HepG2 (cell line): ENCODE measurements at regions not wholly inside any gene's neighbourhood (a gene's known extent, or its start where the extent isn't known, plus 50 kb on each side); places are given as distances from the start of the nearest gene placed in this dataset.

Experiments
- AFF4 ChIP-seq: sonication (generic); formaldehyde crosslinking; IDR thresholded peaks from 2 replicates; pipeline ENCODE4 v1.4.0; 2020; ENCODE audit warnings: missing genetic modification reagents
- ATF1 ChIP-seq: IDR thresholded peaks from 2 replicates; pipeline ENCODE4 v1.6.1; 2016; ENCODE audit warnings: mild to moderate bottlenecking, control low read depth
- DR1 ChIP-seq: sonication (generic); formaldehyde crosslinking; IDR thresholded peaks from 2 replicates; pipeline ENCODE4 v1.8.0; 2021; ENCODE audit warnings: mild to moderate bottlenecking, missing genetic modification reagents, inconsistent platforms
- IKZF4 ChIP-seq: sonication (generic); formaldehyde crosslinking; IDR thresholded peaks from 2 replicates; pipeline ENCODE4 v1.5.1; 2020; ENCODE audit warnings: borderline replicate concordance, mild to moderate bottlenecking, low read depth, missing genetic modification reagents; ENCODE audit errors: not compliant biosample characterization
- JDP2 ChIP-seq: sonication (generic); formaldehyde crosslinking; IDR thresholded peaks from 2 replicates; pipeline ENCODE4 v1.8.1; 2022; ENCODE audit warnings: missing genetic modification reagents, borderline replicate concordance
- KDM2A ChIP-seq: sonication (generic); formaldehyde crosslinking; IDR thresholded peaks from 2 replicates; pipeline ENCODE4 v1.4.0; 2020; ENCODE audit warnings: low read depth, missing genetic modification reagents, borderline replicate concordance
- MED8 ChIP-seq: sonication (generic); formaldehyde crosslinking; IDR thresholded peaks from 2 replicates; pipeline ENCODE4 v1.8.1; 2023; ENCODE audit warnings: mild to moderate bottlenecking, missing genetic modification reagents; ENCODE audit not compliant: insufficient replicate concordance
- NFE2L2 ChIP-seq: fragments of 150-350 bp; IDR thresholded peaks from 2 replicates; pipeline ENCODE4 v1.6.1; 2014; ENCODE audit warnings: low read length
- SIX1 ChIP-seq: sonication (generic); formaldehyde crosslinking; IDR thresholded peaks from 2 replicates; pipeline ENCODE4 v1.4.0; 2020; ENCODE audit warnings: missing genetic modification reagents, borderline replicate concordance
- SP1 ChIP-seq, 2 experiments: fragments of 450-650 bp in 1 of 2; sonication (generic) in 1 of 2; formaldehyde crosslinking in 1 of 2; IDR thresholded peaks; 2 replicates each; pipeline versions ENCODE4 v1.4.0 to v1.6.1; 2016 to 2020; ENCODE audit warnings: missing genetic modification reagents in 1 of 2
- THAP8 ChIP-seq: sonication (generic); formaldehyde crosslinking; IDR thresholded peaks from 2 replicates; pipeline ENCODE4 v1.5.1; 2020; ENCODE audit warnings: missing genetic modification reagents, mild to moderate bottlenecking, borderline replicate concordance
- ZFP36 ChIP-seq: fragments of 150-350 bp; IDR thresholded peaks from 2 replicates; pipeline ENCODE4 v1.6.1; 2018; ENCODE audit warnings: borderline replicate concordance, low read length, low read depth; ENCODE audit not compliant: partially characterized antibody
- ZNF407 ChIP-seq: sonication (generic); formaldehyde crosslinking; IDR thresholded peaks from one replicate; pipeline ENCODE4 v1.5.1; 2020; ENCODE audit warnings: mild to moderate bottlenecking, missing genetic modification reagents; ENCODE audit errors: not compliant biosample characterization
- ZNF678 ChIP-seq: sonication (generic); formaldehyde crosslinking; IDR thresholded peaks from 2 replicates; pipeline ENCODE4 v1.4.0; 2020; ENCODE audit warnings: mild to moderate bottlenecking, missing genetic modification reagents
- ZNF878 ChIP-seq: sonication (generic); formaldehyde crosslinking; IDR thresholded peaks from 2 replicates; pipeline ENCODE4 v1.8.1; 2023; ENCODE audit warnings: mild to moderate bottlenecking, missing genetic modification reagents, moderate library complexity

- TF ChIP-seq ZNF678 (CRISPR knock-in tag) (0 out of 2 replicates have a peak, but pooled peaks have one; percentile 64), SIX1 (CRISPR knock-in tag) (peak; percentile 62; the same call in 1 of the 2 replicates), MED8 (CRISPR knock-in tag) (peak; percentile 97), NFE2L2 (no peak), AFF4 (CRISPR knock-in tag) (no peak; the same call in 1 of the 2 replicates), KDM2A (CRISPR knock-in tag) (peak; percentile 92), THAP8 (CRISPR knock-in tag) (peak; percentile 71; the same call in 1 of the 2 replicates), JDP2 (peak; percentile 82; the same call in 1 of the 2 replicates), DR1 (CRISPR knock-in tag) (0 out of 2 replicates have a peak, but pooled peaks have one; percentile 42), ZNF878 (CRISPR knock-in tag) (peak; percentile 90), ATF1 (no peak), ZNF407 (CRISPR knock-in tag) (no peak), IKZF4 (no peak), SP1 (IDR thresholded peaks at IDR 0.05) (no peak), SP1 (CRISPR knock-in tag; IDR thresholded peaks at IDR 0.05) (peak; percentile 70; the same call in 1 of the 2 replicates), ZFP36 (no peak)
Measured at GRCh38 chr9:129334105-129334935, 156.3 kb upstream of the IER5L start (continued).
